ENCODE measurements at regions not wholly inside any gene's neighbourhood (a gene's known extent, or its start where the extent isn't known, plus 50 kb on each side); places are given as distances from the start of the nearest gene placed in this dataset.

DNA sequence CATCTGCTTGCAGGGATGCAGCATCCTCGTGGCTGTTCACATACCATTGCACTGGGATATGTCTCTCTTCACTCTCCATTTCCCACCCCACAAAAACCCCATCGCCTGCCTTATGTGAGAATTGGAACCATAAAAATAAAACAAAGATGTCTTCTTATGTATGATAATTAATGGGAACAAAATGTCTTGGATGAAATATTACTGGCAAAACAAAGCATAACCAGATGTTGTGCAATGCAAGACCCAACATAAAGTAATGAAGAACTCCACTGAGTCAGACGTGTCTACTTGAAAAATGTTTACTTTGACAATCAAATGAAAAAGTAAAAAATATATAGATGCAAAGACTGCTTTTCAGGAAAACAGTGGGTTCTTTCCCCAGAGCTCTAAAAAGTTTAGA lies 611.3 kb upstream of the SYT4 start:
- Mint-ChIP-seq H3K27ac (no peak overlapping the region), H3K9me3 (peaks cover 6 to 23% (median 11%) of the 10 kb centered on the region in 5 donors), H3K4me1 (no peaks in the 10 kb centered on the region), H3K36me3 (no peaks in the 10 kb centered on the region), H3K4me3 (no peak overlapping the region), H3K27me3 (no peaks in the 10 kb centered on the region)
- ChIA-PET CTCF (no interaction called here), POLR2A (no interaction called here)
- Histone ChIP-seq H3K9me3 (ENCODE audit: low read length) (no peaks in the 10 kb centered on the region), H3K36me3 (ENCODE audit: insufficient read depth, low read length) (no peaks in the 10 kb centered on the region), H3K27me3 (ENCODE audit: insufficient read depth, low read length, poor library complexity, severe bottlenecking) (no peaks in the 10 kb centered on the region), H3K4me3 (ENCODE audit: low read length) (no peak overlapping the region), H3K4me1 (ENCODE audit: insufficient read depth, low read length) (no peaks in the 10 kb centered on the region), H3K27ac (ENCODE audit: low read depth, low read length) (no peak overlapping the region)
- no peak for DNase-seq

DNA sequence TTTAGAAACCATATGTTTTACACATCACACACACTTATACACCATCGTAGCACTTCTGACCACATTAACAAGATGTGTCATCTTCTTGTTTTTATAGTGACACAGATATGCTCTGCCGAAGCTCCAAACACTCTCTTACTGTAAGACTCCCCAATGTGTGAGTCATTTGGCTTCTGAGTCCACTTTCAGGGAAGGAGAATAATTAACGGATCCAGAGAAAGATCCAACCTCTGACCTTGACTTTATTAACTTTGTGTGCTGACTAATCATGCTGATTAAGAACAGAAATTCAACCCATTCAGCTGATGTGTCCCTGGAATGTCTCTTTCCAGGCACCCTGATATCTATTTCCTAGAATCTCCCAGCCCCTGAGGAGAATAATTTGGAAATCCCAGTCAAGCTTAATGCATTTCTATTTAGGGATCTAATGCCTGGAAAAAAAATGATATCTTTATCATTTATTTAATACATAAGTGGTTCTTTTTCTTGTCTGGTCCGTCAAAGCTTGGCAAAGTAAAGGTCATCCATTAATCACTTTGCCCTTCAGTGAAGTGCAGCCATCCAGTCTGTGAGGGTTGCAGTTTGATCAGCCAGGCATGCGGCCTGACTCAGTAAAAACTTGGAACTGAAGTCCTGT lies 615.8 kb upstream of the SYT4 start:
- H3K9me3 Mint-ChIP-seq, result peaks cover 3 to 22% (median 6%) of the 10 kb centered on the region in 5 donors
- Histone ChIP-seq H3K27me3 (ENCODE audit: insufficient read depth, low read length, poor library complexity, severe bottlenecking) (no peaks in the 10 kb centered on the region), H3K27ac (ENCODE audit: low read depth, low read length) (no peak overlapping the region), H3K36me3 (ENCODE audit: insufficient read depth, low read length) (no peaks in the 10 kb centered on the region), H3K4me1 (ENCODE audit: insufficient read depth, low read length) (no peaks in the 10 kb centered on the region), H3K4me3 (ENCODE audit: low read length) (no peak overlapping the region), H3K9me3 (ENCODE audit: low read length) (no peaks in the 10 kb centered on the region)
- no peaks in the 10 kb centered on the region for H3K4me1 Mint-ChIP-seq
- no peak overlapping the region for H3K4me3 Mint-ChIP-seq
- no peaks in the 10 kb centered on the region for H3K27me3 Mint-ChIP-seq
- H3K36me3 Mint-ChIP-seq, result no peaks in the 10 kb centered on the region
- DNase-seq, result no peak
- POLR2A ChIA-PET, result no interaction called here
- CTCF ChIA-PET, result no interaction called here
- no peak overlapping the region for H3K27ac Mint-ChIP-seq

DNA sequence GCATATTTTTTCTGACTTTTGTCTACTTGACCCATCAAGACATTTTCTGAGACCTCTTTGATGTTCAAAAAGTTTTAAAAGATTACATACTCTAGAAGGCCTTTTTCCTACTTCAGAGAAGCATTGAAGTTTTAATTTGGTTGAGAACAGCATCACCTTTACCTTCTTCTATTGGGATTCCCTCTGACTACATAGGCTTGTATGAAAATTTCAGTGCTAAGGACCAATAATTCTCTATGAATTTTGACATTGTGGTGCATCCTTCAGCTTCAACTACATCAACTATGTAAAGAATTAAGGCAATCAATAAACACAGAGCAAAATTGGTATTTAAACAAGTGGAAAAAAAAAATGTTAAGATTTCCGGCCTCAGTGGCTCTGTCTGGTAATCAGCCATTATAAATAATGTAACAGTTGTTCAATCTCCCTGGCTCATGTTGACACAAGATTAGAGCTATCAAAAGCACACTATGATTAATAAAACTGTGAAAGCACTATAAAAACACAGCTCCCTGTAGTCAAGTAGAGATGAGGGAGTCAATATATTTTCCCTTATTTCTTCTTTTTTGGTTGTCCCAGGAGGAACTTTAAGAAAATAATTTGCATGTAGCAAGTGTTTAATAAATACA lies 627.0 kb upstream of the SYT4 start:
- no peak overlapping the region for H3K27ac ChIP-seq (ENCODE audit: low read depth, low read length)
- ChIA-PET POLR2A (no interaction called here), CTCF (no interaction called here)
- no peaks in the 10 kb centered on the region for H3K4me1 ChIP-seq (ENCODE audit: insufficient read depth, low read length)
- no peaks in the 10 kb centered on the region for H3K36me3 ChIP-seq (ENCODE audit: insufficient read depth, low read length)
- Mint-ChIP-seq H3K9me3 (peaks cover 0 to 12% (median 2%) of the 10 kb centered on the region in 5 donors), H3K4me1 (no peaks in the 10 kb centered on the region), H3K4me3 (no peak overlapping the region), H3K36me3 (no peaks in the 10 kb centered on the region), H3K27ac (no peak overlapping the region), H3K27me3 (no peaks in the 10 kb centered on the region)
- no peak overlapping the region for H3K4me3 ChIP-seq (ENCODE audit: low read length)
- no peaks in the 10 kb centered on the region for H3K27me3 ChIP-seq (ENCODE audit: insufficient read depth, low read length, poor library complexity, severe bottlenecking)
- H3K9me3 ChIP-seq (ENCODE audit: low read length), result no peaks in the 10 kb centered on the region
- no peak for DNase-seq

DNA sequence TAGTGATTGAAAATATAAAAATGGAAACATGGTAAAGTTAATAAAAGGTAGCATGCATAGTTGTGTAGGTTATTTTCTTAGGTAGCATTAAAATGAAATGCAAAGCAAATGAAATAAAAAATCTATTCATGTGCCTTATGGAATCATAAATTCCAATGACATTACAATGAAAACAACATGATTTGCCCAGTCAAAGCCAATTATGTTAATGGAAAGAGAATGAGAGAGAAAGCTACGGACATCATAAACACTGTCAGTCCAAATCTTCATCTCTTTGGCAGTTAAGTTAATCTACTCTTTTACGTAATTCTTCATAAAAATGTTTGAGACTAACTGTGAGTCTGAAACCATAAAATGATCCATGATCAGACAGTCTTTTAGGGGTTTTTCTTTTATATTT lies 636.7 kb upstream of the SYT4 start:
- Mint-ChIP-seq H3K27me3 (no peaks in the 10 kb centered on the region), H3K27ac (no peak overlapping the region), H3K9me3 (peaks cover 3 to 21% (median 7%) of the 10 kb centered on the region in 5 donors), H3K4me1 (no peaks in the 10 kb centered on the region), H3K36me3 (no peaks in the 10 kb centered on the region), H3K4me3 (no peak overlapping the region)
- H3K27ac ChIP-seq (ENCODE audit: low read depth, low read length), result no peak overlapping the region
- H3K36me3 ChIP-seq (ENCODE audit: insufficient read depth, low read length), result no peaks in the 10 kb centered on the region
- no peak overlapping the region for H3K4me3 ChIP-seq (ENCODE audit: low read length)
- CTCF ChIA-PET, result no interaction called here
- no peak for DNase-seq
- no peaks in the 10 kb centered on the region for H3K9me3 ChIP-seq (ENCODE audit: low read length)
- POLR2A ChIA-PET, result no interaction called here
- H3K4me1 ChIP-seq (ENCODE audit: insufficient read depth, low read length), result no peaks in the 10 kb centered on the region
- no peaks in the 10 kb centered on the region for H3K27me3 ChIP-seq (ENCODE audit: insufficient read depth, low read length, poor library complexity, severe bottlenecking)

DNA sequence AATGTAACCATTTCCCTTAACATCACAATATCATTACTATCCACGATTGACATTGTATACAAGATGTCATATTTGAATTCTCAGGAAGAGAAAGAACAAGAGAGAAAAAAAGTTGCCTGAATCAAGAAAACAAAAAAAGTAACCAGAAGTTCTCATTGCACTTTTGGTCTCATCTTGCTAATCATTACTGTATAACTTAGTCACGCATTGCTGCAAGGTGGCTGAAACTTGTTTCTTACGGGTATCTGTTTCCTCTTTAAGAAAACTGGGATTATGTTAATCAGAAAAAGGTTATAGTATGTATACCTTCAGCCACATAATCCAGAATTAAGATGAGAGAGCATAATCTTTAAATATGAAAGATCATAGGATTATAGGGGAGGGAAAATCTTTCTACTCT lies 639.7 kb upstream of the SYT4 start:
- H3K9me3 Mint-ChIP-seq, result peaks cover 2 to 22% (median 7%) of the 10 kb centered on the region in 5 donors
- no peaks in the 10 kb centered on the region for H3K4me1 Mint-ChIP-seq
- Histone ChIP-seq H3K27ac (ENCODE audit: low read depth, low read length) (no peak overlapping the region), H3K4me3 (ENCODE audit: low read length) (no peak overlapping the region), H3K36me3 (ENCODE audit: insufficient read depth, low read length) (no peaks in the 10 kb centered on the region), H3K27me3 (ENCODE audit: insufficient read depth, low read length, poor library complexity, severe bottlenecking) (no peaks in the 10 kb centered on the region), H3K9me3 (ENCODE audit: low read length) (no peaks in the 10 kb centered on the region), H3K4me1 (ENCODE audit: insufficient read depth, low read length) (no peaks in the 10 kb centered on the region)
- H3K36me3 Mint-ChIP-seq, result no peaks in the 10 kb centered on the region
- ChIA-PET POLR2A (no interaction called here), CTCF (no interaction called here)
- DNase-seq, result no peak
- H3K4me3 Mint-ChIP-seq, result no peak overlapping the region
- no peak overlapping the region for H3K27ac Mint-ChIP-seq
- H3K27me3 Mint-ChIP-seq, result no peaks in the 10 kb centered on the region

DNA sequence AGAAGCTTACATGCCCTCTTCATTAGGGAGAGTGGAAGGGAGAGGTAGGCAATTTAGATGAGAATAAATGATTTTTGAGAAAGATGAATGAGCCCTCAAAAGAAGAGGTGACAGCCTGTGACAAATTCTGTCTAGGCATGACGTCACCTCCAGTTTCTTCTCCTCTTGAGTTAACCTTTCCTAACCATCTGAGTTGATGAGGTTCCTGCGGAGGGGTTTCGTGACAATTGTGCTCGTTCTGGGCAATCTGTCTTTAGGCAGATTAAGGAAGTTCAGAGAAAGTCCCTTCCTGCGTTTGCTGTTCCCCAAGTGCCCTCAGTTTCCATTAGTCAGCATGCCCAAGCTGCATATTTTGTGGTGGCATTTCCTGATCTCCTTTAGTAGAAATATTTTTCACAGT lies 640.2 kb upstream of the SYT4 start:
- Histone ChIP-seq H3K27ac (ENCODE audit: low read depth, low read length) (no peak overlapping the region), H3K4me1 (ENCODE audit: insufficient read depth, low read length) (no peaks in the 10 kb centered on the region), H3K27me3 (ENCODE audit: insufficient read depth, low read length, poor library complexity, severe bottlenecking) (no peaks in the 10 kb centered on the region), H3K36me3 (ENCODE audit: insufficient read depth, low read length) (no peaks in the 10 kb centered on the region), H3K9me3 (ENCODE audit: low read length) (no peaks in the 10 kb centered on the region), H3K4me3 (ENCODE audit: low read length) (no peak overlapping the region)
- H3K27ac Mint-ChIP-seq, result no peak overlapping the region
- no peaks in the 10 kb centered on the region for H3K4me1 Mint-ChIP-seq
- H3K36me3 Mint-ChIP-seq, result no peaks in the 10 kb centered on the region
- peaks cover 0 to 23% (median 5%) of the 10 kb centered on the region in 5 donors for H3K9me3 Mint-ChIP-seq
- no peaks in the 10 kb centered on the region for H3K27me3 Mint-ChIP-seq
- DNase-seq, result no peak
- H3K4me3 Mint-ChIP-seq, result no peak overlapping the region
- ChIA-PET CTCF (no interaction called here), POLR2A (no interaction called here)

DNA sequence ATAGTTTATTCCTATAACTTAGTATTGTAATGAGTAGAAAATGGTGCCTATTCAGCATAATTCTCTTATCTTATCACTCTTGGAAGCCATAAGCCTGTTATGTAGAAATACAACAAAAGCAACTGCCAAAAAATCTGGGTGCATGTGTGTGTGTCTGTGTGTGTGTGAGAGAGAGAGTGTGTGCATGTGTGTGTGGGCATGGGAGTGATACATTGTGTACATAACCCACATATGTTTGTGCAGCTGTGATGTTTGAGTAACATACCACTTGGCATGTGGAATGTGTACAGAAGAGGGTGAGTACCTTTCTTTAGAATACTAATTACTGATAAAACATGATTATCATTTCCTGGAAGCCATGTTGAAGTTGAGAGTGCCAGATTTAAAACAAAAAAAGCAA lies 642.3 kb upstream of the SYT4 start:
- CTCF ChIA-PET, result no interaction called here
- no peaks in the 10 kb centered on the region for H3K9me3 ChIP-seq (ENCODE audit: low read length)
- Mint-ChIP-seq H3K9me3 (peaks cover 0 to 36% (median 9%) of the 10 kb centered on the region in 5 donors), H3K36me3 (no peaks in the 10 kb centered on the region), H3K27me3 (no peaks in the 10 kb centered on the region), H3K4me3 (no peak overlapping the region), H3K4me1 (no peaks in the 10 kb centered on the region), H3K27ac (no peak overlapping the region)
- POLR2A ChIA-PET, result no interaction called here
- H3K27me3 ChIP-seq (ENCODE audit: insufficient read depth, low read length, poor library complexity, severe bottlenecking), result no peaks in the 10 kb centered on the region
- H3K4me1 ChIP-seq (ENCODE audit: insufficient read depth, low read length), result no peaks in the 10 kb centered on the region
- no peak for DNase-seq
- no peak overlapping the region for H3K4me3 ChIP-seq (ENCODE audit: low read length)
- no peak overlapping the region for H3K27ac ChIP-seq (ENCODE audit: low read depth, low read length)
- H3K36me3 ChIP-seq (ENCODE audit: insufficient read depth, low read length), result no peaks in the 10 kb centered on the region

DNA sequence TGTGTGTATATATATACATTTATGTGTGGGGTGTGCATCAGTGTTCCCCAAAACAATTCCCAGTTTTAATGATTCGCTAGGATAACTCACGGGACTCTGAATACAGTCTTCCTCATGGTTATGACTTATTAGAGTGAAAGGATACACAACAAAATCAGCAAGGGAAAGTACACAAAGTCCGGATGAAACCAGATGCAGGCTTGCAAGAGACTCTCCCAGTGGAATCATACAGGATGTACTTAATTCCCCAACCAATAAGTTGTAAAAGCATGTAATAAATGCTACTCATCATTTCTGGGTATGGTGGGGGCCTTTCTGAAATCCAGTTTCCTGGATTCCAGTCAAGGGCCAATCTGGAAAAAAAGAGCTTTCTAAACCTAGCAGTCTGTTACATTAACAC lies 654.1 kb upstream of the SYT4 start:
- Histone ChIP-seq H3K9me3 (ENCODE audit: low read length) (no peaks in the 10 kb centered on the region), H3K4me3 (ENCODE audit: low read length) (no peak overlapping the region), H3K27me3 (ENCODE audit: insufficient read depth, low read length, poor library complexity, severe bottlenecking) (no peaks in the 10 kb centered on the region), H3K4me1 (ENCODE audit: insufficient read depth, low read length) (no peaks in the 10 kb centered on the region), H3K36me3 (ENCODE audit: insufficient read depth, low read length) (no peaks in the 10 kb centered on the region), H3K27ac (ENCODE audit: low read depth, low read length) (no peak overlapping the region)
- H3K27ac Mint-ChIP-seq, result no peak overlapping the region
- H3K36me3 Mint-ChIP-seq, result no peaks in the 10 kb centered on the region
- H3K4me1 Mint-ChIP-seq, result no peaks in the 10 kb centered on the region
- CTCF ChIA-PET, result no interaction called here
- no peak overlapping the region for H3K4me3 Mint-ChIP-seq
- H3K27me3 Mint-ChIP-seq, result no peaks in the 10 kb centered on the region
- no peak for DNase-seq
- peaks cover 2 to 18% (median 2%) of the 10 kb centered on the region in 5 donors for H3K9me3 Mint-ChIP-seq
- POLR2A ChIA-PET, result no interaction called here

All from CD8-positive, alpha-beta memory T cell (primary cell).